IMR-90 (cell line): ENCODE measurements at regions not wholly inside any gene's neighbourhood (a gene's known extent, or its start where the extent isn't known, plus 50 kb on each side); places are given as distances from the start of the nearest gene placed in this dataset.

Source experiments
- ATAC-seq: fragments of 200-7000 bp; cut with Tn5 transposase; 2 replicates; pipeline ENCODE4 v1.9.1; 2020; ENCODE audit warnings: low read depth, mild to moderate bottlenecking, moderate library complexity
- BruUV-seq: library from RNA; stranded (reverse); fragments of 400-500 nt; replicated peaks from 2 replicates; lab custom pipeline; 2021; lab: Mats Ljungman, UMichigan
- CTCF ChIA-PET: fragments of 300-600 bp; formaldehyde crosslinking; extraction: SDS; loops from one replicate; lab custom pipeline; 2021; ENCODE audit warnings: antibody characterized with exemption; lab: Yijun Ruan, JAX
- POLR2A ChIA-PET: fragments of 300-600 bp; sonication (Branson Sonifier 250); formaldehyde crosslinking; loops from one replicate; lab custom pipeline; 2022; ENCODE audit warnings: antibody characterized with exemption; ENCODE audit not compliant: unreplicated experiment; lab: Charles Lee
- DNase-seq: peaks from one replicate; pipeline ENCODE4 v3.0.0; 2013
- H2AFZ ChIP-seq: replicated peaks from 2 replicates; pipeline ENCODE3; 2013; ENCODE audit warnings: low read length, mild to moderate bottlenecking; ENCODE audit not compliant: poor library complexity
- H2AK5ac ChIP-seq: 2 replicates; pipeline ENCODE4 v1.6.1; 2013; ENCODE audit warnings: low read depth, low read length, inconsistent platforms
- H2AK9ac ChIP-seq: replicated peaks from 2 replicates; pipeline ENCODE3; 2013; ENCODE audit warnings: mild to moderate bottlenecking, low read depth, low read length, moderate library complexity; ENCODE audit not compliant: poor library complexity
- H2BK120ac ChIP-seq: 2 replicates; pipeline ENCODE4 v1.6.1; 2013; ENCODE audit warnings: low read depth, low read length, inconsistent platforms
- H2BK15ac ChIP-seq: 3 replicates; pipeline ENCODE4 v1.6.1; 2013; ENCODE audit warnings: low read depth, low read length, inconsistent platforms
- H2BK20ac ChIP-seq: 2 replicates; pipeline ENCODE4 v1.6.1; 2013; ENCODE audit warnings: low read depth, mild to moderate bottlenecking, inconsistent platforms, low read length, moderate library complexity
- H2BK5ac ChIP-seq: 2 replicates; pipeline ENCODE4 v1.6.1; 2013; ENCODE audit warnings: mild to moderate bottlenecking, low read depth, low read length, inconsistent platforms; ENCODE audit not compliant: poor library complexity, severe bottlenecking
- H3K14ac ChIP-seq: replicated peaks from 2 replicates; pipeline ENCODE4 v1.6.1; 2013; ENCODE audit warnings: low read depth, low read length, inconsistent platforms
- H3K18ac ChIP-seq: 2 replicates; pipeline ENCODE4 v1.6.1; 2013; ENCODE audit warnings: low read depth, low read length, control low read depth
- H3K23ac ChIP-seq: 2 replicates; pipeline ENCODE4 v1.6.1; 2013; ENCODE audit warnings: low read depth, low read length, inconsistent platforms
- H3K27ac ChIP-seq: 2 replicates; pipeline ENCODE4 v1.5.1; 2013; ENCODE audit warnings: mild to moderate bottlenecking, control low read depth, low read length; ENCODE audit not compliant: insufficient read depth
- H3K27me3 ChIP-seq: 2 replicates; pipeline ENCODE4 v1.6.1; 2013; ENCODE audit warnings: low read length; ENCODE audit not compliant: control insufficient read depth, insufficient read depth
- H3K36me3 ChIP-seq: 2 replicates; pipeline ENCODE4 v1.6.1; 2013; ENCODE audit warnings: low read length, mixed read lengths; ENCODE audit not compliant: control insufficient read depth, insufficient read depth
- H3K4ac ChIP-seq: 2 replicates; pipeline ENCODE4 v1.6.1; 2013; ENCODE audit warnings: low read depth, low read length, inconsistent platforms
- H3K4me1 ChIP-seq: 2 replicates; pipeline ENCODE4 v1.6.1; 2013; ENCODE audit warnings: low read length, mixed read lengths; ENCODE audit not compliant: control insufficient read depth, insufficient read depth
- H3K4me2 ChIP-seq: 2 replicates; pipeline ENCODE4 v1.6.1; 2013; ENCODE audit warnings: low read depth, mild to moderate bottlenecking, control low read depth, low read length, moderate library complexity
- H3K4me3 ChIP-seq: 2 replicates; pipeline ENCODE4 v1.5.1; 2013; ENCODE audit warnings: low read depth, mild to moderate bottlenecking, control low read depth, low read length, moderate library complexity; ENCODE audit not compliant: insufficient read depth
- H3K56ac ChIP-seq: 2 replicates; pipeline ENCODE4 v1.6.1; 2013; ENCODE audit warnings: low read length, inconsistent platforms; ENCODE audit not compliant: insufficient read depth; ENCODE audit errors: extremely low read depth
- H3K79me1 ChIP-seq, 2 experiments: 2 replicates each; pipeline ENCODE4 v1.6.1; 2013; ENCODE audit warnings: low read length in 2 of 2, inconsistent platforms in 1 of 2, low read depth in 1 of 2
- H3K9ac ChIP-seq: 2 replicates; pipeline ENCODE4 v1.6.1; 2013; ENCODE audit warnings: low read depth, low read length, control low read depth
- H3K9me1 ChIP-seq: 2 replicates; pipeline ENCODE4 v1.6.1; 2013; ENCODE audit warnings: low read length, inconsistent platforms; ENCODE audit not compliant: insufficient read depth
- H3K9me3 ChIP-seq: 2 replicates; pipeline ENCODE4 v1.6.1; 2013; ENCODE audit warnings: low read length; ENCODE audit not compliant: control insufficient read depth, insufficient read depth
- H4K20me1 ChIP-seq: 2 replicates; pipeline ENCODE4 v1.6.1; 2013; ENCODE audit warnings: low read length, inconsistent platforms; ENCODE audit not compliant: insufficient read depth
- H4K5ac ChIP-seq: 2 replicates; pipeline ENCODE4 v1.6.1; 2013; ENCODE audit warnings: mild to moderate bottlenecking, low read depth, low read length, control low read depth
- H4K8ac ChIP-seq, 2 experiments: 2 replicates each; pipeline ENCODE4 v1.6.1; 2013; ENCODE audit warnings: low read depth in 2 of 2, low read length in 2 of 2, control low read depth in 1 of 2, inconsistent platforms in 1 of 2
- H4K91ac ChIP-seq: 2 replicates; pipeline ENCODE4 v1.6.1; 2013; ENCODE audit warnings: low read depth, low read length, inconsistent platforms; ENCODE audit not compliant: insufficient read depth
- CHD1 ChIP-seq: IDR thresholded peaks from 2 replicates; pipeline ENCODE4 v1.6.1; 2012; ENCODE audit warnings: low read depth, low read length, improper control_type of control experiment
- FOS ChIP-seq: fragments of 150-350 bp; IDR thresholded peaks from 2 replicates; pipeline ENCODE4 v1.6.1; 2016; ENCODE audit warnings: low read depth, low read length
- MAFK ChIP-seq: IDR thresholded peaks from 2 replicates; pipeline ENCODE4 v1.6.1; 2012; ENCODE audit warnings: low read depth, low read length, improper control_type of control experiment
- NFE2L2 ChIP-seq: fragments of 150-350 bp; IDR thresholded peaks from 2 replicates; pipeline ENCODE4 v1.6.1; 2016; ENCODE audit warnings: low read depth, mild to moderate bottlenecking, low read length
- POLR2A ChIP-seq: IDR thresholded peaks from 2 replicates; pipeline ENCODE4 v1.6.1; 2012; ENCODE audit warnings: mild to moderate bottlenecking, low read depth, low read length
- RAD21 ChIP-seq: IDR thresholded peaks from 2 replicates; pipeline ENCODE4 v1.6.1; 2012; ENCODE audit warnings: low read length, improper control_type of control experiment
- RFX5 ChIP-seq: IDR thresholded peaks from 2 replicates; pipeline ENCODE4 v1.8.0; 2012; ENCODE audit warnings: low read depth, mild to moderate bottlenecking, low read length, moderate library complexity
- WGBS, 2 experiments: methylation state at CpG; one replicate each; pipeline versions ENCODE4 v1.1.5 to v1.1.7; 2013; ENCODE audit warnings: missing lambda C conversion rate in 2 of 2; ENCODE audit not compliant: insufficient read length in 1 of 2; ENCODE audit errors: extremely low coverage in 2 of 2; 5-methylcytosine and 5-hydroxymethylcytosine counted together
- dilution Hi-C: fragments of 300-500 bp; cut with HindIII; formaldehyde crosslinking; loops from one replicate; pipeline ENCODE4 v1.14.3; 2018; ENCODE audit warnings: low sequenced_read_pairs; ENCODE audit not compliant: unreplicated experiment
- in situ Hi-C: fragments of 300-500 bp; cut with MboI; formaldehyde crosslinking; loops from 3 replicates; pipeline ENCODE4 v1.14.3; 2019; ENCODE audit warnings: low sequenced_read_pairs, inconsistent platforms, mixed read lengths
- intact Hi-C: fragments of 100-400 bp; cut with micrococcal nuclease; formaldehyde crosslinking; loops from 2 replicates; pipeline ENCODE4 v1.10.0; 2022
- TF ChIP-seq, protein P1 (sequence below): fragments of 150-350 bp; IDR thresholded peaks from 2 replicates; pipeline ENCODE4 v1.6.1; 2016; ENCODE audit warnings: low read depth, mild to moderate bottlenecking, low read length, moderate library complexity, borderline replicate concordance

DNA sequence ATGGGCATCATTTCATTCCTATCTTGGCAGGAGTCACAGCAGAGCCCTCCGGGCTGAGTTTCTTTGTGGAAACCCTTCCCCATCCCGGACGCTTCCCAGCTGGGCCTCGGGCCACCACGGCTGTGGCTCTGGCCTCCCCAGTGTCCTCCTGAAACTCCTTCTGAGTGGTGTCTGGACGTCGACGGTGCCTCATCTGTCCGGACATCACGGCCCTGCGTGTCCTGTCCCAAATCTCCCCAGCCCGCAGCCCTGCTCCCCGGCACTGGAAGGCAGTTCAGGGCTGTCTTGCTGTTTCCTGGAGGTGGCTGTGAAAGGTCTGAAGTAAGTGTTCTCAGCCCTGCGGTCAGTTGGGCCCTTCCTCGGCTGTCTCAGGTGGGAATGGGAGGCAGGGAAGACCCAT, 99.8 kb upstream of the TMEM18 start:
- no peaks in the 10 kb centered on the region for H3K9me1 ChIP-seq
- peaks cover 32% of the 10 kb centered on the region for H3K9me3 ChIP-seq
- 73% methylated on average over 2 of the region's 15 CpGs; no CpG with 5 or more reads in 1 of the 2 experiments for whole genome bisulfite sequencing, 2 experiments
- H2BK20ac ChIP-seq, result no peak overlapping the region
- POLR2A ChIA-PET, result no interaction called here
- no peak overlapping the region for H3K14ac ChIP-seq
- CTCF ChIA-PET, result no interaction called here
- H3K9ac ChIP-seq, result no peak overlapping the region
- intact Hi-C loops, result no loop called here
- no peak for ATAC-seq
- TF ChIP-seq CHD1 (no peak), MAFK (no peak), FOS (no peak), RFX5 (no peak), NFE2L2 (no peak), RAD21 (no peak), POLR2A (no peak)
- TF ChIP-seq, protein P1, sequence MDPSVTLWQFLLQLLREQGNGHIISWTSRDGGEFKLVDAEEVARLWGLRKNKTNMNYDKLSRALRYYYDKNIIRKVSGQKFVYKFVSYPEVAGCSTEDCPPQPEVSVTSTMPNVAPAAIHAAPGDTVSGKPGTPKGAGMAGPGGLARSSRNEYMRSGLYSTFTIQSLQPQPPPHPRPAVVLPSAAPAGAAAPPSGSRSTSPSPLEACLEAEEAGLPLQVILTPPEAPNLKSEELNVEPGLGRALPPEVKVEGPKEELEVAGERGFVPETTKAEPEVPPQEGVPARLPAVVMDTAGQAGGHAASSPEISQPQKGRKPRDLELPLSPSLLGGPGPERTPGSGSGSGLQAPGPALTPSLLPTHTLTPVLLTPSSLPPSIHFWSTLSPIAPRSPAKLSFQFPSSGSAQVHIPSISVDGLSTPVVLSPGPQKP, result no peak
- no peak overlapping the region for H3K23ac ChIP-seq
- H3K27me3 ChIP-seq, result no peaks in the 10 kb centered on the region
- H3K36me3 ChIP-seq, result no peaks in the 10 kb centered on the region
- no peaks in the 10 kb centered on the region for H3K79me1 ChIP-seq
- H4K91ac ChIP-seq, result no peak overlapping the region
- H4K8ac ChIP-seq, result no peak overlapping the region
- no peak overlapping the region for H2BK5ac ChIP-seq
- H3K4me1 ChIP-seq, result no peaks in the 10 kb centered on the region
- H2AFZ ChIP-seq, result no peak overlapping the region
- no peaks in the 10 kb centered on the region for H4K20me1 ChIP-seq
- no peak overlapping the region for H3K27ac ChIP-seq
- no peak for DNase-seq
- H3K4me3 ChIP-seq, result no peak overlapping the region
- H4K5ac ChIP-seq, result no peak overlapping the region
- no peak overlapping the region for H3K56ac ChIP-seq
- no TSS peak for BruUV-seq
- H2AK9ac ChIP-seq, result no peak overlapping the region
- no peak overlapping the region for H3K18ac ChIP-seq
- H2AK5ac ChIP-seq, result no peak overlapping the region
- no peak overlapping the region for H2BK15ac ChIP-seq
- no peak overlapping the region for H2BK120ac ChIP-seq
- H3K4me2 ChIP-seq, result no peak overlapping the region
- H3K4ac ChIP-seq, result no peak overlapping the region
- dilution Hi-C loops, result no loop called here
- in situ Hi-C loops, result no loop called here
